RWPE2 (cell line): ENCODE measurements at regions not wholly inside any gene's neighbourhood (a gene's known extent, or its start where the extent isn't known, plus 50 kb on each side); places are given as distances from the start of the nearest gene placed in this dataset.

Experiments used
- ATAC-seq: fragments of 200-7000 bp; cut with Tn5 transposase; 3 replicates; pipeline ENCODE4 v1.9.1; 2021; ENCODE audit warnings: low read depth
- DNase-seq: peaks from one replicate; pipeline ENCODE4 v3.0.0-alpha.2; 2020; ENCODE audit warnings: low spot score
- H3K27ac ChIP-seq: fragments of 450-650 bp; 2 replicates; pipeline ENCODE4 v1.5.1; 2017; ENCODE audit warnings: mild to moderate bottlenecking; ENCODE audit not compliant: poor library complexity, severe bottlenecking
- H3K27me3 ChIP-seq: fragments of 250-450 bp; sonication (Bioruptor Pico); 2 replicates; pipeline ENCODE4 v1.5.1; 2021; ENCODE audit warnings: mild to moderate bottlenecking, moderate library complexity; ENCODE audit not compliant: insufficient read depth, poor library complexity, severe bottlenecking
- H3K36me3 ChIP-seq: fragments of 250-450 bp; sonication (Bioruptor Pico); 2 replicates; pipeline ENCODE4 v1.5.1; 2020; ENCODE audit warnings: low read depth, mild to moderate bottlenecking, moderate library complexity
- H3K4me1 ChIP-seq: fragments of 250-450 bp; sonication (Bioruptor Pico); 2 replicates; pipeline ENCODE4 v1.5.1; 2021; ENCODE audit warnings: mild to moderate bottlenecking, moderate library complexity; ENCODE audit not compliant: insufficient read depth, poor library complexity, severe bottlenecking
- H3K4me3 ChIP-seq: fragments of 250-450 bp; sonication (Bioruptor Pico); 2 replicates; pipeline ENCODE4 v1.5.1; 2021; ENCODE audit warnings: mild to moderate bottlenecking, moderate library complexity; ENCODE audit not compliant: severe bottlenecking
- H3K9me3 ChIP-seq: fragments of 250-450 bp; sonication (Bioruptor Pico); 2 replicates; pipeline ENCODE4 v1.5.1; 2021; ENCODE audit warnings: mild to moderate bottlenecking, moderate library complexity; ENCODE audit not compliant: severe bottlenecking
- CTCF ChIP-seq: fragments of 450-650 bp; IDR thresholded peaks from one replicate; pipeline ENCODE4 v1.5.1; 2017; ENCODE audit warnings: mild to moderate bottlenecking, moderate library complexity; ENCODE audit not compliant: poor library complexity, severe bottlenecking

- Histone ChIP-seq H3K27ac (no peak overlapping the region), H3K4me1 (no peaks in the 10 kb centered on the region), H3K27me3 (peaks cover 15% of the 10 kb centered on the region), H3K9me3 (no peaks in the 10 kb centered on the region), H3K36me3 (no peaks in the 10 kb centered on the region), H3K4me3 (no peak overlapping the region)
- no peak for TF ChIP-seq CTCF
- no peak for DNase-seq
- ATAC-seq, result no peak
Measured at GRCh38 chr14:56505361-56505760, 74.2 kb upstream of the TMEM260 start.

- Histone ChIP-seq H3K9me3 (no peaks in the 10 kb centered on the region), H3K4me1 (no peaks in the 10 kb centered on the region), H3K36me3 (no peaks in the 10 kb centered on the region), H3K4me3 (no peak overlapping the region), H3K27ac (no peak overlapping the region), H3K27me3 (peaks cover 18% of the 10 kb centered on the region)
- no peak for TF ChIP-seq CTCF
- ATAC-seq, result no peak
- no peak for DNase-seq
Measured at GRCh38 chr14:56512521-56512920, 67.1 kb upstream of the TMEM260 start.

GRCh38 chr14:56514663-56515371, 64.8 kb upstream of the TMEM260 start:
- DNase-seq (no peak), ATAC-seq (no peak)
- Histone ChIP-seq H3K4me3 (no peak overlapping the region), H3K36me3 (no peaks in the 10 kb centered on the region), H3K9me3 (no peaks in the 10 kb centered on the region), H3K27ac (no peak overlapping the region), H3K27me3 (peaks cover 38% of the 10 kb centered on the region), H3K4me1 (no peaks in the 10 kb centered on the region)
- no peak for TF ChIP-seq CTCF

GRCh38 chr14:56515739-56516138, 63.9 kb upstream of the TMEM260 start:
- Histone ChIP-seq H3K4me3 (no peak overlapping the region), H3K27ac (no peak overlapping the region), H3K36me3 (no peaks in the 10 kb centered on the region), H3K27me3 (peaks cover 44% of the 10 kb centered on the region), H3K9me3 (no peaks in the 10 kb centered on the region), H3K4me1 (no peaks in the 10 kb centered on the region)
- no peak for TF ChIP-seq CTCF
- ATAC-seq (no peak), DNase-seq (no peak)

- no peaks in the 10 kb centered on the region for H3K9me3 ChIP-seq
- no peak for TF ChIP-seq CTCF
- peaks cover 70% of the 10 kb centered on the region for H3K27me3 ChIP-seq
- no peaks in the 10 kb centered on the region for H3K36me3 ChIP-seq
- DNase-seq, result no peak
- no peak for ATAC-seq
- no peaks in the 10 kb centered on the region for H3K4me1 ChIP-seq
- H3K4me3 ChIP-seq, result no peak overlapping the region
- H3K27ac ChIP-seq, result no peak overlapping the region
Measured at GRCh38 chr14:56522403-56522802, 57.2 kb upstream of the TMEM260 start.
